Calu3 (cell line): ENCODE measurements at regions not wholly inside any gene's neighbourhood (a gene's known extent, or its start where the extent isn't known, plus 50 kb on each side); places are given as distances from the start of the nearest gene placed in this dataset.
"Not testable (repeated sequence)": the region's sequence is repeated elsewhere in the genome, so short reads cannot be mapped to it uniquely, and the experiment has no call there.

Experiments used
- BruUV-seq: library from RNA; stranded (reverse); fragments of 400-500 nt; replicated peaks from 2 replicates; lab custom pipeline; 2021; lab: Mats Ljungman, UMichigan
- CTCF ChIA-PET: fragments of 300-600 bp; sonication (Branson Sonifier 250); formaldehyde crosslinking; loops from one replicate; lab custom pipeline; 2022; ENCODE audit warnings: antibody characterized with exemption; lab: Charles Lee
- DNase-seq: peaks from one replicate; pipeline ENCODE4 v3.0.0; 2022
- H3K27ac Mint-ChIP-seq: one replicate; pipeline ENCODE4 v1.8.0; 2022; ENCODE audit warnings: mixed read lengths; ENCODE audit not compliant: unreplicated experiment
- H3K27me3 Mint-ChIP-seq: one replicate; pipeline ENCODE4 v1.8.0; 2022; ENCODE audit warnings: mixed read lengths; ENCODE audit not compliant: unreplicated experiment
- H3K36me3 Mint-ChIP-seq: one replicate; pipeline ENCODE4 v1.8.0; 2022; ENCODE audit warnings: mild to moderate bottlenecking, moderate library complexity, mixed read lengths; ENCODE audit not compliant: insufficient read depth, unreplicated experiment
- H3K4me1 Mint-ChIP-seq: one replicate; pipeline ENCODE4 v1.8.0; 2022; ENCODE audit warnings: mild to moderate bottlenecking, low read depth, mixed read lengths; ENCODE audit not compliant: unreplicated experiment
- H3K4me3 Mint-ChIP-seq: one replicate; pipeline ENCODE4 v1.8.0; 2022; ENCODE audit warnings: mild to moderate bottlenecking, low read depth, moderate library complexity, mixed read lengths; ENCODE audit not compliant: unreplicated experiment
- H3K9me3 Mint-ChIP-seq: one replicate; pipeline ENCODE4 v1.8.0; 2022; ENCODE audit warnings: low read depth, mixed read lengths; ENCODE audit not compliant: unreplicated experiment
- intact Hi-C: fragments of 100-400 bp; cut with micrococcal nuclease; formaldehyde crosslinking; loops from one replicate; pipeline ENCODE4 v1.10.0; 2022; ENCODE audit not compliant: unreplicated experiment
- TF ChIP-seq, protein P1 (sequence below): fragments of 200-600 bp; IDR thresholded peaks from one replicate; pipeline ENCODE4 v1.8.0; 2022; ENCODE audit warnings: antibody characterized with exemption; ENCODE audit not compliant: unreplicated experiment

- CTCF ChIA-PET: no interaction called here
- no TSS peak for BruUV-seq
- Mint-ChIP-seq H3K4me3 (no peak overlapping the region), H3K27me3 (no peaks in the 10 kb centered on the region), H3K27ac (no peak overlapping the region), H3K4me1 (no peaks in the 10 kb centered on the region), H3K36me3 (no peaks in the 10 kb centered on the region), H3K9me3 (peaks cover 3% of the 10 kb centered on the region)
- TF ChIP-seq, protein P1, sequence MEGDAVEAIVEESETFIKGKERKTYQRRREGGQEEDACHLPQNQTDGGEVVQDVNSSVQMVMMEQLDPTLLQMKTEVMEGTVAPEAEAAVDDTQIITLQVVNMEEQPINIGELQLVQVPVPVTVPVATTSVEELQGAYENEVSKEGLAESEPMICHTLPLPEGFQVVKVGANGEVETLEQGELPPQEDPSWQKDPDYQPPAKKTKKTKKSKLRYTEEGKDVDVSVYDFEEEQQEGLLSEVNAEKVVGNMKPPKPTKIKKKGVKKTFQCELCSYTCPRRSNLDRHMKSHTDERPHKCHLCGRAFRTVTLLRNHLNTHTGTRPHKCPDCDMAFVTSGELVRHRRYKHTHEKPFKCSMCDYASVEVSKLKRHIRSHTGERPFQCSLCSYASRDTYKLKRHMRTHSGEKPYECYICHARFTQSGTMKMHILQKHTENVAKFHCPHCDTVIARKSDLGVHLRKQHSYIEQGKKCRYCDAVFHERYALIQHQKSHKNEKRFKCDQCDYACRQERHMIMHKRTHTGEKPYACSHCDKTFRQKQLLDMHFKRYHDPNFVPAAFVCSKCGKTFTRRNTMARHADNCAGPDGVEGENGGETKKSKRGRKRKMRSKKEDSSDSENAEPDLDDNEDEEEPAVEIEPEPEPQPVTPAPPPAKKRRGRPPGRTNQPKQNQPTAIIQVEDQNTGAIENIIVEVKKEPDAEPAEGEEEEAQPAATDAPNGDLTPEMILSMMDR: no peak
- no peak for DNase-seq
- intact Hi-C loops: no loop called here
These were observed 224.4 kb downstream of the TUSC1 start for GRCh38 chr9:25453875-25454274.

GRCh38 chr9:25449503-25449902 lies 228.7 kb downstream of the TUSC1 start:
- intact Hi-C loops: no loop called here
- H3K4me3 Mint-ChIP-seq: no peak overlapping the region
- DNase-seq: no peak
- H3K4me1 Mint-ChIP-seq: no peaks in the 10 kb centered on the region
- no TSS peak for BruUV-seq
- TF ChIP-seq, protein P1: no peak
- H3K27ac Mint-ChIP-seq: no peak overlapping the region
- no peaks in the 10 kb centered on the region for H3K36me3 Mint-ChIP-seq
- H3K9me3 Mint-ChIP-seq: no peaks in the 10 kb centered on the region
- CTCF ChIA-PET: no interaction called here
- H3K27me3 Mint-ChIP-seq: no peaks in the 10 kb centered on the region

DNA sequence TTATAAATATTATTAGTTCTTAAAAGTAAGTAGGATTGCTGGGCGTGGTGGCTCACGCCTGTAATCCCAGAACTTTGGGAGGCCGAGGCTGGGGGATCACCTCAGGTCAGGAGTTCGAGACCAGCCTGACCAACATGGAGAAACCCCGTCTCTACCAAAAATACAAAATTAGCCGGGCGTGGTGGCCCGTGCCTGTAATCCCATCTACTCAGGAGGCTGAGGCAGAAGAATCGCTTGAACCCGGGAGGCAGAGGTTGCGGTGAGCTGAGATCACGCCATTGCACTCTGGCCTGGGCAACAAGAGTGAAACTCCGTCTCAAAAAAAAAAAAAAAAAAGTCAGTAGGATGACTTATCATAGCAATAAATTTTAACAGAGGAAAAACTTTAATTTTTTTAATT lies 232.5 kb downstream of the TUSC1 start:
- H3K27me3 Mint-ChIP-seq, DNase-seq, CTCF ChIA-PET, H3K27ac Mint-ChIP-seq, H3K4me1 Mint-ChIP-seq, H3K9me3 Mint-ChIP-seq, H3K36me3 Mint-ChIP-seq, BruUV-seq, intact Hi-C loops, H3K4me3 Mint-ChIP-seq: not testable (repeated sequence)

DNA sequence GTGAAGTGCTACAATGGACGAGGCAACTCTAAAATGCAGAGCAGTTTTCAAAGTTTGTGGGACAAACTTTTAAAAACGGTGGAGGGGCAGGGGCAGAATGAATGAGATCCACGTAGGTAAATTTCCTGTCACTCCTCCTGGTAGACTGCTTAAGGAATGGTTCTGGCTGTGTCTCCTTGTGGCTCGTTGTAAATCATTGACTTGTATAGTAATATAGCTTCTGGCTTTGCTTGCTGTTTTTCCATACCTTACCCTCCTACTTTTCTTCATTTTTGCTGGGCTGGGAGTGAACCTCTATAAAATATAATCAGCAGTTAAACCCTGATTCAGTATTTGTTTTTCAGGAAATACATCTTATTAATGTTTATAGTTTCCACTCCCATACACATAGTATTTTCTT lies 235.7 kb downstream of the TUSC1 start:
- Mint-ChIP-seq H3K36me3 (no peaks in the 10 kb centered on the region), H3K4me1 (no peaks in the 10 kb centered on the region), H3K27me3 (no peaks in the 10 kb centered on the region), H3K4me3 (no peak overlapping the region), H3K9me3 (peaks cover 2% of the 10 kb centered on the region), H3K27ac (no peak overlapping the region)
- BruUV-seq: no TSS peak
- no peak for DNase-seq
- intact Hi-C loops: no loop called here
- TF ChIP-seq, protein P1: no peak
- CTCF ChIA-PET: no interaction called here

DNA sequence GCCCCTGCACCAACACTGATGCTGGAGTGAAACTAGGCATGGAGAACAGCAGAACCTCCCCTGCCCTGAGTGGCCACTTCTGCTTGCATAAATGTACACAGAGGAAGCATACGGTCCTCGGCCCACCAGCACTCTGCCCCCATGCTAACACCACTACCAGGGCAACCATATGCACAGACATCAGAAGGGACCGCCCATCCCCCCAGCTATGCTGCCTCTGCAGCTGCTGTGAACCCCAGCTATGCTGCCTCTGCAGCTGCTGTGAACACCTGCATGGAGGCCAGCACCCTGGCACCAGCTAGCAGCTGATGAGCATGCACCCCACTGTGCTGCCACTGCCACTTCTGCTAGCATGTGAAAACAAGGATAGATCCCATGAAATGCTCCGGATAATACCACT lies 250.3 kb downstream of the TUSC1 start:
- Mint-ChIP-seq H3K4me1 (no peaks in the 10 kb centered on the region), H3K4me3 (no peak overlapping the region), H3K36me3 (no peaks in the 10 kb centered on the region), H3K27me3 (no peaks in the 10 kb centered on the region), H3K27ac (no peak overlapping the region), H3K9me3 (peaks cover 8% of the 10 kb centered on the region)
- intact Hi-C loops: no loop called here
- no TSS peak for BruUV-seq
- TF ChIP-seq, protein P1: no peak
- DNase-seq: no peak
- CTCF ChIA-PET: no interaction called here
